IMR-90 (cell line): ENCODE measurements at regions not wholly inside any gene's neighbourhood (a gene's known extent, or its start where the extent isn't known, plus 50 kb on each side); places are given as distances from the start of the nearest gene placed in this dataset.

ENCODE experiments used
- ATAC-seq: fragments of 200-7000 bp; cut with Tn5 transposase; 2 replicates; pipeline ENCODE4 v1.9.1; 2020; ENCODE audit warnings: low read depth, mild to moderate bottlenecking, moderate library complexity
- BruUV-seq: library from RNA; stranded (reverse); fragments of 400-500 nt; replicated peaks from 2 replicates; lab custom pipeline; 2021; lab: Mats Ljungman, UMichigan
- CTCF ChIA-PET: fragments of 300-600 bp; formaldehyde crosslinking; extraction: SDS; loops from one replicate; lab custom pipeline; 2021; ENCODE audit warnings: antibody characterized with exemption; lab: Yijun Ruan, JAX
- POLR2A ChIA-PET: fragments of 300-600 bp; sonication (Branson Sonifier 250); formaldehyde crosslinking; loops from one replicate; lab custom pipeline; 2022; ENCODE audit warnings: antibody characterized with exemption; ENCODE audit not compliant: unreplicated experiment; lab: Charles Lee
- DNase-seq: peaks from one replicate; pipeline ENCODE4 v3.0.0; 2013
- H2AFZ ChIP-seq: replicated peaks from 2 replicates; pipeline ENCODE3; 2013; ENCODE audit warnings: low read length, mild to moderate bottlenecking; ENCODE audit not compliant: poor library complexity
- H2AK5ac ChIP-seq: 2 replicates; pipeline ENCODE4 v1.6.1; 2013; ENCODE audit warnings: low read depth, low read length, inconsistent platforms
- H2AK9ac ChIP-seq: replicated peaks from 2 replicates; pipeline ENCODE3; 2013; ENCODE audit warnings: mild to moderate bottlenecking, low read depth, low read length, moderate library complexity; ENCODE audit not compliant: poor library complexity
- H2BK120ac ChIP-seq: 2 replicates; pipeline ENCODE4 v1.6.1; 2013; ENCODE audit warnings: low read depth, low read length, inconsistent platforms
- H2BK15ac ChIP-seq: 3 replicates; pipeline ENCODE4 v1.6.1; 2013; ENCODE audit warnings: low read depth, low read length, inconsistent platforms
- H2BK20ac ChIP-seq: 2 replicates; pipeline ENCODE4 v1.6.1; 2013; ENCODE audit warnings: low read depth, mild to moderate bottlenecking, inconsistent platforms, low read length, moderate library complexity
- H2BK5ac ChIP-seq: 2 replicates; pipeline ENCODE4 v1.6.1; 2013; ENCODE audit warnings: mild to moderate bottlenecking, low read depth, low read length, inconsistent platforms; ENCODE audit not compliant: poor library complexity, severe bottlenecking
- H3K14ac ChIP-seq: replicated peaks from 2 replicates; pipeline ENCODE4 v1.6.1; 2013; ENCODE audit warnings: low read depth, low read length, inconsistent platforms
- H3K18ac ChIP-seq: 2 replicates; pipeline ENCODE4 v1.6.1; 2013; ENCODE audit warnings: low read depth, low read length, control low read depth
- H3K23ac ChIP-seq: 2 replicates; pipeline ENCODE4 v1.6.1; 2013; ENCODE audit warnings: low read depth, low read length, inconsistent platforms
- H3K27ac ChIP-seq: 2 replicates; pipeline ENCODE4 v1.5.1; 2013; ENCODE audit warnings: mild to moderate bottlenecking, control low read depth, low read length; ENCODE audit not compliant: insufficient read depth
- H3K27me3 ChIP-seq: 2 replicates; pipeline ENCODE4 v1.6.1; 2013; ENCODE audit warnings: low read length; ENCODE audit not compliant: control insufficient read depth, insufficient read depth
- H3K36me3 ChIP-seq: 2 replicates; pipeline ENCODE4 v1.6.1; 2013; ENCODE audit warnings: low read length, mixed read lengths; ENCODE audit not compliant: control insufficient read depth, insufficient read depth
- H3K4ac ChIP-seq: 2 replicates; pipeline ENCODE4 v1.6.1; 2013; ENCODE audit warnings: low read depth, low read length, inconsistent platforms
- H3K4me1 ChIP-seq: 2 replicates; pipeline ENCODE4 v1.6.1; 2013; ENCODE audit warnings: low read length, mixed read lengths; ENCODE audit not compliant: control insufficient read depth, insufficient read depth
- H3K4me2 ChIP-seq: 2 replicates; pipeline ENCODE4 v1.6.1; 2013; ENCODE audit warnings: low read depth, mild to moderate bottlenecking, control low read depth, low read length, moderate library complexity
- H3K4me3 ChIP-seq: 2 replicates; pipeline ENCODE4 v1.5.1; 2013; ENCODE audit warnings: low read depth, mild to moderate bottlenecking, control low read depth, low read length, moderate library complexity; ENCODE audit not compliant: insufficient read depth
- H3K56ac ChIP-seq: 2 replicates; pipeline ENCODE4 v1.6.1; 2013; ENCODE audit warnings: low read length, inconsistent platforms; ENCODE audit not compliant: insufficient read depth; ENCODE audit errors: extremely low read depth
- H3K79me1 ChIP-seq, 2 experiments: 2 replicates each; pipeline ENCODE4 v1.6.1; 2013; ENCODE audit warnings: low read length in 2 of 2, inconsistent platforms in 1 of 2, low read depth in 1 of 2
- H3K9ac ChIP-seq: 2 replicates; pipeline ENCODE4 v1.6.1; 2013; ENCODE audit warnings: low read depth, low read length, control low read depth
- H3K9me1 ChIP-seq: 2 replicates; pipeline ENCODE4 v1.6.1; 2013; ENCODE audit warnings: low read length, inconsistent platforms; ENCODE audit not compliant: insufficient read depth
- H3K9me3 ChIP-seq: 2 replicates; pipeline ENCODE4 v1.6.1; 2013; ENCODE audit warnings: low read length; ENCODE audit not compliant: control insufficient read depth, insufficient read depth
- H4K20me1 ChIP-seq: 2 replicates; pipeline ENCODE4 v1.6.1; 2013; ENCODE audit warnings: low read length, inconsistent platforms; ENCODE audit not compliant: insufficient read depth
- H4K5ac ChIP-seq: 2 replicates; pipeline ENCODE4 v1.6.1; 2013; ENCODE audit warnings: mild to moderate bottlenecking, low read depth, low read length, control low read depth
- H4K8ac ChIP-seq, 2 experiments: 2 replicates each; pipeline ENCODE4 v1.6.1; 2013; ENCODE audit warnings: low read depth in 2 of 2, low read length in 2 of 2, control low read depth in 1 of 2, inconsistent platforms in 1 of 2
- H4K91ac ChIP-seq: 2 replicates; pipeline ENCODE4 v1.6.1; 2013; ENCODE audit warnings: low read depth, low read length, inconsistent platforms; ENCODE audit not compliant: insufficient read depth
- BHLHE40 ChIP-seq: fragments of 150-350 bp; IDR thresholded peaks from 2 replicates; pipeline ENCODE4 v1.6.1; 2016; ENCODE audit warnings: mild to moderate bottlenecking, low read depth, low read length
- CEBPB ChIP-seq: IDR thresholded peaks from 2 replicates; pipeline ENCODE4 v1.6.1; 2012; ENCODE audit warnings: low read depth, low read length, improper control_type of control experiment
- CHD1 ChIP-seq: IDR thresholded peaks from 2 replicates; pipeline ENCODE4 v1.6.1; 2012; ENCODE audit warnings: low read depth, low read length, improper control_type of control experiment
- FOS ChIP-seq: fragments of 150-350 bp; IDR thresholded peaks from 2 replicates; pipeline ENCODE4 v1.6.1; 2016; ENCODE audit warnings: low read depth, low read length
- MAFK ChIP-seq: IDR thresholded peaks from 2 replicates; pipeline ENCODE4 v1.6.1; 2012; ENCODE audit warnings: low read depth, low read length, improper control_type of control experiment
- MAZ ChIP-seq: IDR thresholded peaks from 2 replicates; pipeline ENCODE4 v1.6.1; 2012; ENCODE audit warnings: low read depth, mild to moderate bottlenecking, low read length, improper control_type of control experiment, moderate library complexity, borderline replicate concordance
- MXI1 ChIP-seq: IDR thresholded peaks from 2 replicates; pipeline ENCODE4 v1.6.1; 2012; ENCODE audit warnings: low read depth, mild to moderate bottlenecking, low read length, moderate library complexity, borderline replicate concordance
- POLR2A ChIP-seq: IDR thresholded peaks from 2 replicates; pipeline ENCODE4 v1.6.1; 2012; ENCODE audit warnings: mild to moderate bottlenecking, low read depth, low read length
- RCOR1 ChIP-seq: IDR thresholded peaks from 2 replicates; pipeline ENCODE4 v1.6.1; 2012; ENCODE audit warnings: mild to moderate bottlenecking, low read length, improper control_type of control experiment; ENCODE audit not compliant: insufficient replicate concordance
- RFX5 ChIP-seq: IDR thresholded peaks from 2 replicates; pipeline ENCODE4 v1.8.0; 2012; ENCODE audit warnings: low read depth, mild to moderate bottlenecking, low read length, moderate library complexity
- SMC3 ChIP-seq: fragments of 150-350 bp; IDR thresholded peaks from 2 replicates; pipeline ENCODE4 v1.6.1; 2016; ENCODE audit warnings: low read depth, mild to moderate bottlenecking, antibody characterized with exemption, low read length, moderate library complexity
- USF2 ChIP-seq: fragments of 150-350 bp; IDR thresholded peaks from 2 replicates; pipeline ENCODE4 v1.6.1; 2017; ENCODE audit warnings: mild to moderate bottlenecking, antibody characterized with exemption, low read length, low read depth
- WGBS, 2 experiments: methylation state at CpG; one replicate each; pipeline versions ENCODE4 v1.1.5 to v1.1.7; 2013; ENCODE audit warnings: missing lambda C conversion rate in 2 of 2; ENCODE audit not compliant: insufficient read length in 1 of 2; ENCODE audit errors: extremely low coverage in 2 of 2; 5-methylcytosine and 5-hydroxymethylcytosine counted together
- dilution Hi-C: fragments of 300-500 bp; cut with HindIII; formaldehyde crosslinking; loops from one replicate; pipeline ENCODE4 v1.14.3; 2018; ENCODE audit warnings: low sequenced_read_pairs; ENCODE audit not compliant: unreplicated experiment
- in situ Hi-C: fragments of 300-500 bp; cut with MboI; formaldehyde crosslinking; loops from 3 replicates; pipeline ENCODE4 v1.14.3; 2019; ENCODE audit warnings: low sequenced_read_pairs, inconsistent platforms, mixed read lengths
- intact Hi-C: fragments of 100-400 bp; cut with micrococcal nuclease; formaldehyde crosslinking; loops from 2 replicates; pipeline ENCODE4 v1.10.0; 2022
- TF ChIP-seq, protein P1 (sequence below): conservative IDR thresholded peaks from 2 replicates; pipeline ENCODE4 v1.5.1; 2012; ENCODE audit warnings: mild to moderate bottlenecking, low read depth, low read length, improper control_type of control experiment
- TF ChIP-seq, protein P2 (sequence below): fragments of 150-350 bp; IDR thresholded peaks from 2 replicates; pipeline ENCODE4 v1.6.1; 2016; ENCODE audit warnings: low read depth, mild to moderate bottlenecking, low read length, moderate library complexity, borderline replicate concordance

- BruUV-seq, result no TSS peak
Observed at GRCh38 chr18:39208729-39209128, 1643.1 kb upstream of the CELF4 start.

More at GRCh38 chr18:39208729-39209128, 1643.1 kb upstream of the CELF4 start:
- ChIA-PET CTCF (no interaction called here), POLR2A (no interaction called here)
- no peak overlapping the region for H4K5ac ChIP-seq
- H2BK20ac ChIP-seq, result no peak overlapping the region
- no peak overlapping the region for H3K9ac ChIP-seq
- H3K9me1 ChIP-seq, result no peaks in the 10 kb centered on the region
- no peak overlapping the region for H4K91ac ChIP-seq
- no peak overlapping the region for H2AK5ac ChIP-seq
- H3K4ac ChIP-seq, result no peak overlapping the region
- H4K8ac ChIP-seq, result no peak overlapping the region
- H3K18ac ChIP-seq, result no peak overlapping the region
- DNase-seq, result no peak
- intact Hi-C loops, result no loop called here
- no peaks in the 10 kb centered on the region for H3K36me3 ChIP-seq
- WGBS, 2 experiments, result 60% methylated on average over 2 of the region's 2 CpGs; no CpG with 5 or more reads in 1 of the 2 experiments
- H2BK120ac ChIP-seq, result no peak overlapping the region
- in situ Hi-C loops, result no loop called here
- H3K27me3 ChIP-seq, result no peaks in the 10 kb centered on the region
- no peak overlapping the region for H2BK5ac ChIP-seq
- H3K79me1 ChIP-seq, result no peaks in the 10 kb centered on the region
- H3K9me3 ChIP-seq, result no peaks in the 10 kb centered on the region
- no peak overlapping the region for H3K14ac ChIP-seq
- no peaks in the 10 kb centered on the region for H4K20me1 ChIP-seq
- no peak overlapping the region for H2BK15ac ChIP-seq
- no peak overlapping the region for H3K56ac ChIP-seq
- no peaks in the 10 kb centered on the region for H3K4me1 ChIP-seq
- no peak overlapping the region for H3K4me3 ChIP-seq
- no peak overlapping the region for H3K23ac ChIP-seq
- dilution Hi-C loops, result no loop called here
- no peak overlapping the region for H2AFZ ChIP-seq
- H3K27ac ChIP-seq, result no peak overlapping the region
- no peak for TF ChIP-seq CEBPB
- no peak for TF ChIP-seq RCOR1
- TF ChIP-seq RFX5, result no peak
- TF ChIP-seq SMC3, result no peak
- no peak for TF ChIP-seq MXI1
- TF ChIP-seq CHD1, result no peak
- TF ChIP-seq, protein P1, sequence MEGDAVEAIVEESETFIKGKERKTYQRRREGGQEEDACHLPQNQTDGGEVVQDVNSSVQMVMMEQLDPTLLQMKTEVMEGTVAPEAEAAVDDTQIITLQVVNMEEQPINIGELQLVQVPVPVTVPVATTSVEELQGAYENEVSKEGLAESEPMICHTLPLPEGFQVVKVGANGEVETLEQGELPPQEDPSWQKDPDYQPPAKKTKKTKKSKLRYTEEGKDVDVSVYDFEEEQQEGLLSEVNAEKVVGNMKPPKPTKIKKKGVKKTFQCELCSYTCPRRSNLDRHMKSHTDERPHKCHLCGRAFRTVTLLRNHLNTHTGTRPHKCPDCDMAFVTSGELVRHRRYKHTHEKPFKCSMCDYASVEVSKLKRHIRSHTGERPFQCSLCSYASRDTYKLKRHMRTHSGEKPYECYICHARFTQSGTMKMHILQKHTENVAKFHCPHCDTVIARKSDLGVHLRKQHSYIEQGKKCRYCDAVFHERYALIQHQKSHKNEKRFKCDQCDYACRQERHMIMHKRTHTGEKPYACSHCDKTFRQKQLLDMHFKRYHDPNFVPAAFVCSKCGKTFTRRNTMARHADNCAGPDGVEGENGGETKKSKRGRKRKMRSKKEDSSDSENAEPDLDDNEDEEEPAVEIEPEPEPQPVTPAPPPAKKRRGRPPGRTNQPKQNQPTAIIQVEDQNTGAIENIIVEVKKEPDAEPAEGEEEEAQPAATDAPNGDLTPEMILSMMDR, result no peak
- no peak for TF ChIP-seq FOS
- no peak for TF ChIP-seq USF2
- no peak for TF ChIP-seq MAZ
- no peak for TF ChIP-seq POLR2A
- no peak for TF ChIP-seq MAFK
- no peak for TF ChIP-seq BHLHE40
- TF ChIP-seq, protein P2, sequence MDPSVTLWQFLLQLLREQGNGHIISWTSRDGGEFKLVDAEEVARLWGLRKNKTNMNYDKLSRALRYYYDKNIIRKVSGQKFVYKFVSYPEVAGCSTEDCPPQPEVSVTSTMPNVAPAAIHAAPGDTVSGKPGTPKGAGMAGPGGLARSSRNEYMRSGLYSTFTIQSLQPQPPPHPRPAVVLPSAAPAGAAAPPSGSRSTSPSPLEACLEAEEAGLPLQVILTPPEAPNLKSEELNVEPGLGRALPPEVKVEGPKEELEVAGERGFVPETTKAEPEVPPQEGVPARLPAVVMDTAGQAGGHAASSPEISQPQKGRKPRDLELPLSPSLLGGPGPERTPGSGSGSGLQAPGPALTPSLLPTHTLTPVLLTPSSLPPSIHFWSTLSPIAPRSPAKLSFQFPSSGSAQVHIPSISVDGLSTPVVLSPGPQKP, result no peak
- H2AK9ac ChIP-seq, result peak overlapping the region; percentile 42
- no peak for ATAC-seq
- H3K4me2 ChIP-seq, result no peak overlapping the region
